HG02981 (cell line): ENCODE measurements at regions not wholly inside any gene's neighbourhood (a gene's known extent, or its start where the extent isn't known, plus 50 kb on each side); places are given as distances from the start of the nearest gene placed in this dataset.
"Not testable (repeated sequence)": the region's sequence is repeated elsewhere in the genome, so short reads cannot be mapped to it uniquely, and the experiment has no call there.

ENCODE experiments used
- ATAC-seq: cut with Tn5 transposase; IDR thresholded peaks from one replicate; pipeline ENCODE4 v1.9.1; 2021; ENCODE audit warnings: mild to moderate bottlenecking, moderate library complexity; ENCODE audit not compliant: unreplicated experiment

DNA sequence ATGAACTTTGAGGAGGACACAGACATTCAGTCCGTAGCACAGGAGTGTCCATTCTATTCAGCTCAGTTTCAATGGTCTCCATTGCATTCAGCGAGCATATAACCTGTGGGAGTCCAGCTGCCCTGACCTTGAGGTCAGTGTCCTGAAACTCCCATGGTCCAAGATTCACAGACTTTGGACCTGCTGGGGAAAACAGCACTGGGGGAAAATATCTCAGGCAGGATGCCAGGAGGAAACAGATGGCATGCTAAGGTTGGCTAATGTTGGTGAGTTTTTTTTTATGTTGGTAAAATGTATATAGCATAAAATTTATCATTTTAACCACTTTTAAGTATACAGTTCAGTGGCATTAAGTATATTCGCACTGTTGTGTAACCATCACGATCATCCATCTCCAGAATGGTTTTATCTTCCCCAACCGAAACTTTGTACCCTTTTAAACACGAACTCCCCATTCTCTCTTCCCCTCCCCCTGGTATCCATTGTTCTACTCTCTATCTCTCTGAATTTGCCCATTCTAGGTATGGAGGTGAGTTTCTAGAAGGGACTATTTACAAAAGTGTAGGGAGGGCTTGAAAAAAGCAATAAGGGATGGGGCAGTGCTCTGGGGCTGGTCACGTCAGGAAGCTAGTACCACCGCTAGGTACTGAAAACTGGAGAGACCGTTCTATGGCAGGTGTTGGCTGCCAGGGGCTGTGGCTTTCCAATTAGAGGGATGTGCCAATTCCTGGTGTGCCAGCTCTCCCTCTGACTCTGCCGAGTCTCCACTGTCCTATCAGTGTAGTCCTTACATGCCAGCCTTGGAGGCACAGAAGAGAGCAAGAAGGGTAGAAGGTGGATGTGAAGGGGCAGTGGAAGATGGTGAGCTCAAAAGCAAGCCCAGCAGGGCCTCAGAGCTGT lies 85.3 kb downstream of the FOXD2 start:
- ATAC-seq: no peak

DNA sequence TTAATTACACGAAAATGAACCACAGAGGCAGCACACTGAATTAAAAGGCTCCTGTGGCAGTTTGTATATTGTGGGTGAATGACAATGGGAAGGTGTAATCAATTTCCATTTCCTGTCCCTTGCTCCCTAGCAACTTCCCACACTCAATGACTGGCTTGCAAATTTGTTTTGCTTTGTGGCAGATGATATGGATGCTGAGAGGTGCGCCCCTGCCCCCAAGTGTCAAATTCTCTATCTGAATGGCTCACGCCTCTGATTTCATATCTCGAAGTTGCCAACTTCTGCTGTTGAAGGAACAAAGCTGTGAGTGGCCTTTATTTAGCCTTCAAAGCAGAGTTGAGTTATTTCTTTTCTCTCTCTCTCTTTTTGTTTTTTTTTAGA lies 86.0 kb downstream of the FOXD2 start:
- ATAC-seq: no peak

GRCh38 chr1:47524272-47524671 lies 86.4 kb downstream of the FOXD2 start:
- ATAC-seq: no peak

- ATAC-seq: no peak
Measured at GRCh38 chr1:47527653-47528272, 89.9 kb downstream of the FOXD2 start.

DNA sequence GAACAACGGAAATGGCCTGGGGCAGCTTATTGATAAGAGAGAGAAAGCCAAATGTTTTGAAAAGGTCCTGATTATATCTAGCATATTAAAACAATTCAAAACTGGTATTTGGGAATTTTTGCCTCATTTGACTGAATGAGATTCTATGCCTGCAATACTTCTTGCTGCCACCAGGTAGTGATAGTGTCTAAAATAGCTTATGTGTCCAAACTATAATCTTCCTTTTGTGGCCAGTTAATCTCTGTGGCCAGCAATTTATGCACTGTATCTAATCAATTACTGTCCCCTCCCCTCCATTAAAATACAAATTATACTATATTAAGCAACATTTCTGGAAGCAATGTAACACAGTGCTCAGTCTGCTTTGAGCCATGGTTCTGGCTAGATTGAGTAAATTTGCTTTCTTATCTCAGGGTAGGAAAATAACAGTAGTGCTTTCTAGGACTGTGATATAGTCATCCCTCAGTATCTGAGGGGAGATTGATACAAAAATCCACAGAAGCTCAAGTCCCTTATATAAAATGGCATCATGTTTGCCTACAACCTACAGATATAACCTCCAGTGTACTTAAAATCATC lies 91.8 kb downstream of the FOXD2 start:
- ATAC-seq: no peak

GRCh38 chr1:47532921-47533792 lies 95.3 kb downstream of the FOXD2 start:
- no peak for ATAC-seq

DNA sequence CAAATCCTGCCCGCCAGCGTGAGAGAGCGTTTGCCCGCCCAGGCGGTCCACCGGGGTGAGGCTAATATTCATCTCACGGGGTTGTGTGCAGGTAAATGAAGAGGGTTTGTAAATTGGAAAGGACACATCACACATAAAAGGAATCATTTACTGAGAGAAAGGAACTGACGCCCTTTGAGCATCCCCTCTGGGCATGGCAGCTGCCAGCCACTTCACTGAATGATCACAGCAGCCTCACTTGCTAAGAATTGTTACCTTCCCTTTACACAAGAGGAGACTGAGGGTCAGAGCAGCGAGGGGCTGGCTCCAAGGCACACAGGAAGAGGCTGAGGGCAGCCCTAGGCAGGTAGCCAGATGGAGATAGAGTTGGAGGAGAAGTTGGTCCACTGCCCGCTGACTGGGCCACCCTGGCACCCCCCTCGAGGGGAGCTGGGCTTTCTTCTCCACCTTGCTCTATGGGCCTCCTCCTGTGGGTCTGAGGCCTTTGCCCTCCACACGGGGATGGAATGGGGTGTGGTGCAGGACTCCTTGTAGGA lies 96.0 kb downstream of the FOXD2 start:
- ATAC-seq: no peak

DNA sequence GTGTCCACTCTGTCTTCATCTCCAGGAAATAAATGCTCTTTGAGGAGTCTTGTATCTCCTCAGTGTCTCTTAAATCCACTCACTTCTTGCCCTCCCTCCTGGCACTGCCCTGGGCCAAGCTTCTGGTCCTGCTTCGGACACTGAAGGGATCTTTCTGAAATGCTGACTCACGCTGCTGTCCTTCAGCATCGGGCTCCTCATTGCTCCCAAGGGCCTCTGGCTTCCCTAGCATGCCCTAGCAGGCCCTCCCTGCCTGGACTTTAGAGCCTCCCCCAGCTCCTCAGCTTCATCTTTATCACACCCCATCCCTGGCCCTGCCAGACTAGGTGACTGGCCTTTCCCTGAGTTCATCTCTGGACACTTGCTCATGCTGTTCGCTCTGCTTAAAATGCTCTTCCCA lies 96.6 kb downstream of the FOXD2 start:
- ATAC-seq: no peak

DNA sequence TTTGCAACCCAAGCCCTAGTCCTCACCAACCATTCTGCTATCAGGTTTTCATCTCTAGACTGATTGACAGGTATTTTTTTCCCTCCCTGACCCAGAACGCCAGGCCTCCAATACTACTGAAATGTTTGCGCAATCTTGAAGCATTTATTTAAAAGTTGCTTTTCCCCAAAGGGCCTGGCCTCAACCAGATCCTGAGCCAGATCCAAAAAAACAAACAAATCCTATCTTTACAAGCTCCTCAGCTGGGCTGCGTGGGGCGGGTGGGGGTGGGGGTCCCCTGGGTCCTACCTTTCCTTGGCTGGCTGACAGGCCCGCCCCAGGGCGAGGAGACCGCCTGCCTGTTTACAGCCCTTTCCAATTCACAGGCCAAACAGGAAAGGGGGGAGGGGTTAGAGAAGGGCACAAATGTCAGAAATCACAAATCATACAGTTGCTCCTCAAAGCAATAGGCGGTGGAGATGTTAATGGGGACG lies 98.8 kb downstream of the FOXD2 start:
- no peak for ATAC-seq

GRCh38 chr1:47537268-47537667 lies 99.4 kb downstream of the FOXD2 start:
- ATAC-seq: no peak

DNA sequence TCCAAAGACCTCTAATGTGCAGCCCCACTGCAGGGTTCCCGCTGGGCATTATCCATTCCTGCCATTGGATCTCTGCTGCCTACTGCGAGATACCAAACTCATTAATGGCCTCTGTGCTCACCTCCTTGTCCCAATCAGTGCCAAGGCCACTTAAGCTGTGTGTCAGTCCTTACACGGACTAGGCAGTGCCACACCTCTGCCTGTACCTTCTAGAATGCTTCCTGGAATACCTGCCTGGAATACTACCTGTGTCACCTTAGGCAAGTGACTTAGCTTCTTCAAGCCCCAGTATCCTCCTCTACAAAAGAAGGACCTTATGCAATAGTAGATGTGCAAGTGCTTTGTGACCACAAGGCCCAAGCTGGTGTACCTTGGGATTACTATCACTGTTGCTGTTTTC lies 100.1 kb downstream of the FOXD2 start:
- ATAC-seq: no peak

DNA sequence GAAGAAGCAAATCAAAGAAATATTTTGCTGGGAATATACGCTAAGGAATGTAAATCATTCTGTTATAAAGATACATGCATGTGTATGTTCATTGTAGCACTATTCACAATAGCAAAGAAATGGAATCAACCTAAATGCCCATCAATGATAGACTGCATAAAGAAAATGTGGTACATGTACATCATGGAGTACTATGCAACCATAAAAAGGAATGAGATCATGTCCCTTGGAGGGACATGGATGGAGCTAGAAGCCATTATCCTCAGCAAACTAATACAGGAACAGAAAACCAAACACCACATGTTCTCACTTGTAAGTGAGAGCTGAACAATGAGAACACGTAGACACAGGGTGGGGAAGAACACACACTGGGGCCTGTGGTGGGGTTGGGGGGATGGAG lies 100.7 kb downstream of the FOXD2 start:
- ATAC-seq: not testable (repeated sequence)

DNA sequence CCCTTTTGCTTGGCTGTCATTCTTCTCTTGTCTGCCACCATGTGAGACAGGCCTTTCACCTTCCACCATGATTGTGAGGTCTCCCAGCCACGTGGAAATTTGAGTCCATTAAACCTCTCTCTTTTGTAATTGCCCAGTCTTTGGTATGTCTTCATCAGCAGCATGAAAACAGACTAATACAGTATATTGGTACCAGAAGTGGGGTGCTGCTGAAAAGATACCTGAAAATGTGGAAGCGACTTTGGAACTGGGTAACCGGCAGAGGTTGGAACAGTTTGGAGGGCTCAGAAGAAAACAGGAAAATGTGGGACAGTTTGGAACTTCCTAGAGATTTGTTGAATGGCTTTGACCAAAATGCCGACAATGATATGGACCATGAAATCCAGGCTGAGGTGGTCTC lies 103.9 kb downstream of the FOXD2 start:
- ATAC-seq: not testable (repeated sequence)

- not testable (repeated sequence) for ATAC-seq
Measured at GRCh38 chr1:47543089-47543488, 105.2 kb downstream of the FOXD2 start.

DNA sequence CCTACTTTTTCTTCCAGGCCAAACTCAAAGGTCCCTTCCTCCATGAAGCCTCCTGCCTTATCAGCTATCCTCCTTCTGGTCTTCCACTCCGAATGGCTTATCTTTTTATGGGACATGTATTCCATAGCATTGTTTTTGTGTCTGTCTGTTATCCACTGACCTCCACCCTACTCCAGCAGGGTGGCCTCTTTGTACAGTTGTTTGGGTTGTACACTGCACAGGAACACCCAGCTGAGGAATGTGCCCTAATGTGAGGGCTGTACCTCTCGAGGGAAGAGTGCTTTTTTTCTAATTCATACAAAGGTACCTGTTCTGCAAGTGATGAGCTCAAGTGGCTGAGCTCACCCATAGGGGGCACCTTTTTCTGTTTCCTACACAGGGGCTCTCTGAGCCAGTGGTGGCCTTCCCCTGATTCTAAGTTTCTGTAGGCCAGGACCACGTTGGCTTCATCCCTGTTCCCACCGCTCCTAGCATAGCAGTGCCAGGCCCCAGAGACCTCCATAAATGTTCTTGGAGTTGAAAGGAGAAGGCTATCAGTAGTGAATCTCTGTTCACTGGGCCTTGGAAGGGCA lies 108.2 kb downstream of the FOXD2 start:
- ATAC-seq: no peak

- no peak for ATAC-seq
Measured at GRCh38 chr1:47547753-47548573, 110.1 kb downstream of the FOXD2 start.

DNA sequence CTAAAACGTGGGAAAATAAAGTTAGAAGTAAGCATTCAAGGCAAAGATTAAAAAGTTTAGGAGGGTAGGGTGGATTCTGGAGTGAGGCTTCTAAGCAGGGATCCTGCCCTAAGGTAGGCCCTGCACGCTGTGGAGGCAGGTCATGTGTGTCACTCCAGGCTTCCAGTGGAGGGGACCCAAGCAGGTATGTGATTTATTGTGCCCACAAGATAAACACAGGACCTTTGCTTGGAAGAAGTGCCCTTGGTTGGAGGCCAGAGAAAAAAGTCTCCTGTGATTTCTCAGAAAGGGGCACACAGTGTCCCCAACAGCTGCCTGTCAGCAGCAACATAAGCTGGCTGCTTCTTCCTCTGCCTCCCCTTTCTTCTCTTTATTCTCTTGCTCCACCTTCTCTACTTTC lies 110.8 kb downstream of the FOXD2 start:
- ATAC-seq: no peak

GRCh38 chr1:47549532-47549931 lies 111.7 kb downstream of the FOXD2 start:
- ATAC-seq: no peak

GRCh38 chr1:47550929-47551328 lies 113.1 kb downstream of the FOXD2 start:
- ATAC-seq: no peak
